EL (cell line): ENCODE measurements at regions not wholly inside any gene's neighbourhood (a gene's known extent, or its start where the extent isn't known, plus 50 kb on each side); places are given as distances from the start of the nearest gene placed in this dataset.
"Not testable (repeated sequence)": the region's sequence is repeated elsewhere in the genome, so short reads cannot be mapped to it uniquely, and the experiment has no call there.

ENCODE experiments used
- DNase-seq: peaks from one replicate; pipeline ENCODE4 v3.0.0-alpha.2; 2016

DNA sequence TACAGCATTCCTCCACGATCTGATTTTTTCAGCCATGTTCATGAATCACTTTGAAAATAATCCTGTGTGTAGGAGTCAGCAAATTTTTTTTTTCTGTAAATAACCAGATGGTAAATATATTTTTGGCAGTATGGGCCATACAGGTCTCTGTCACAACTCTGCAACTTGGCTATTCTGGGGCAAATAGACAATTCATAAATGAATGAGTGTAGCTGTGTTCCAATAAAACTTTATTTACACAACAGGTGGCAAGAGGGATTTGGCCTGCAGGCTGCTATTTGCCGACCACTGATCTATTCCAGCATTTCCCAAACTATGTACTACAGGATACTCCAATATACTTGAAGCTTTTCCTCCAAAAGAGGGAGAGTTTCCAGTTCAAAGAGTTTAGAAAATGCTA lies 78.7 kb upstream of the SVIL start:
- no peak for DNase-seq

DNA sequence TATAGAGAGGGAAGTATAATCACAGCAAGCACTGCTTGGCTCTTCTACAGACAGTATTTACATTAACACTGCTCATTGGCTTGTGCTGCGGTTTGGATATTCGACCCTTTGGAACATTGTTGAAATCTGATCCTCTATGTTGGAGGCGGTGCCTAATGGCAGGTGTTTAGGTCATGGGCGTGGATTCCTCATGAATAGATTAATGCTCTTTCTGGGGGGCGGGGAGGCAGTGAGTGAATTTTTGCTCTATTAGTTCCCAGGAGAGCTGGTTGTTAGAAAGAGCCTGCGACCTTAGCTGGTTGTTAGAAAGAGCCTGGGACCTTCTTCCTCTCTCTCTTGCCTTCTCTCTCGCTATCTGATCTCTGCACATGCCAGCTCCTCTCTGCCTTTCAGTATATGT lies 77.3 kb upstream of the SVIL start:
- DNase-seq = no peak

DNA sequence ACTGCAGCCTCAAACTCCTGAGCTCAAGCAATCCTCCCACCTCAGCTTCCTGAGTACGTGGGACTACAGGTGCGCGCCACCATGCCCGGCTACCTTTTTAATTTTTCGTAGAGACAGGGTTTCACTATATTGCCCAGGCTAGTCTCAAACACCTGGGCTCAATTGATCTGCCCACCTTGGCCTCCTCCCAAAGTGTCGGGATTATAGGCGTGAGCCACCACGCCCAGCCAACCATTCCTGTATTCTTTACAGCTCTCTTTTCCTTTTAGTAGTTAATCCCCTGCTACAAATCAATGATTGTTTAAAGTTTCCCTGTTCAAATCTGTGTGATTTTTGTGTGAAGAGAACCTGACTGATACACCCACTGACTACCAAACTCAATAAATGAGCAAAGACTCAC lies 75.4 kb upstream of the SVIL start:
- DNase-seq = no peak

DNA sequence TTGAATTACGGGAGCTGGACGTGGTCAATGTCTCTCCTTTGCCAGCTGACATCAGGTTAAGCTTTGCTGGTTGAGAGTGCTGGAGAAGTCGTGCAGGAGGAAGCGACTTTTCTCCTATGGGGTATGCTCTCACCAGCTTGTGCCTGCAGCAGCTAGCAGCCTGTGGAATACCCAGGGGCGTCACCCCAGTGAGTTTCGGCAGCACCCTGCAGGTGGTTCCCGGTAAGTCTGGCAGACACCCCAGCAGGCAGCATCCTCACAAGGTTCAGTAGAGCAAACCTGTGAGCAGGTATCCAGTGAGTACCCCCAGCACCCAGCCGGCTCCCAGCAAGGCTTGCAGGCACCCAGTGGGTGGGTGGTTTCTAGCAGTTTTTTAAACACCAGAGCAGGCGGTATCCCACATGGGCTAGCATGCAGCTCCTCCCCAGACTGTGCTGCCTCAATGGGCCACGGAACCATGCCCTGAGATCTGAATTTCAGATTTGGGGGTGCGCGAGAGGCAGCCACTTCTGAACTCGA lies 74.8 kb upstream of the SVIL start:
- no peak for DNase-seq

DNA sequence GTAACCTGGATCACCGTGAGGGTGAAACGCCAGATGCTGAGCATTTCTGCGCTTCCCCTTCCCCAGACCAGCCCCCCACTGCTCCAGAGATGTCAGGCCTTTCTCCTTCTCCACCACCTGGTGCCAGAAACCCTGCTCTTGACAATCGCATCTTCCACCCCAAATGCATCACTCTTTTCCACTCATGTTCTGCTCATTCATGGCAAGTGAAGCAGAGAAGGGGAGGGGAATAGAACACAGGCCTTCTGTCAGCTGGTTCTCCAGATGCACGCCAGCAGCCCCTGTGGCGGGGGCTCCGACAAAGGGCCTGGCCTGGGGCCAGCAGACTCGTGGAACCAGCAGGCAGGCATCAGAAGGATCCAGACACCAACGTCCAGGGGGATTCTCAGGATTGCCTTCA lies 68.5 kb upstream of the SVIL start:
- DNase-seq = no peak

DNA sequence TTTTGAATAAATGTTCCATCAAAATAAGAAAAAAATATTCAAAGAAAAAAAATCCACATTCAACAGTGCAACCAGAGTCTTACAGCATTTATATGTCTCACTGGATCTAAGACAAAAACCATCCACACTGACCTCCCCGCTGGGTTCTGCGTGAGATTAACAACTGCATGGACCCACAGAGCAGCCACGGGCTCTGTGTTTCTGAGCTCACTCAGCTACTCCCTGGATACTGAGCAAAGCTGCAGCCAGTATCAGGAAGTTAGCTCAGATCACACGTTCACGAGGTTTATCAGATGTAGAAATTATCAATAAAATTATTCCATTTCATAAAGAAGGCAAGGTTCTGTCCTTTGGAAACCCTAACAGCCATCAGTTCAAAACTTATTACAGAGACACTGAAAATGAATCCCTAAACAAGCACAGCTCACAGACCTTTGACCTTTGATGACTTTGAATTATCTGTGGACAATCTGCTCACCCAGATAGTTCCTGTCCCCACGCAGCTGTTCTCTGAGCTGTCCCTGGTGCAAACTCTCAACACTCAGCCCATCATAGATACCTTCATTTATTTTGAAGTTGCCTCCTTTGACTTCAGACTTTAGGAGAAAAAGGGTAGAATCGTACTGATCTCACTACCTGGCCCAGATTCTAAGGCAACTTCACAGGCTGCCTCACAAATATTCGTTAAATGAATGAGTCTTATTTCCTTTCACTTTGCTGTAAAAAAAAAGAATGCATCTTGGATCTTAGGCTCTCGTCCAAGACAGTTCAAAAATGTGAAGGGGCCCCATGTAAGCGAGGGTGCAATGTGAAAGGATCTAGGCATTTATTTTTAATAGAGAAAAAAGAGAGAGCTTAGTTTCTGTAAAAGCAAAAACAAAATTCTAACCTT lies 67.7 kb upstream of the SVIL start:
- no peak for DNase-seq

DNA sequence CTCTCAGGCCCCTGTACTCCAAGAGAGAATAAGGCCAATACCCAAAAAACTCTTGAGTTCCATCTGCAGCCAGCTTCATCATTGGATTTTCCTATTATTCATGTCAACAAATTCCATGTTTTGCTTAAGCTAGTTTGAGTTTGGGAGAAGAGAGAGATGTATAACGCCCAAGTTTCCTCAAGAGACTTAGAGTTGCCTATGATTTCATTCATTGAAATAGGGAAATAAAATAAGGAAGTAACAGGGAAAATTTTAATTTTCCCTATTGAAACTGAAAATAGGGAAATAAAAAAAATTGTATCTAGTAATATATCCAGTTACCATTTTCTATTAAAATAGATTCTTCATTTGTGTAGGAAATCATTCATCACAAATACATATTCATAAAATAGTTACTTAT lies 66.5 kb upstream of the SVIL start:
- no peak for DNase-seq

DNA sequence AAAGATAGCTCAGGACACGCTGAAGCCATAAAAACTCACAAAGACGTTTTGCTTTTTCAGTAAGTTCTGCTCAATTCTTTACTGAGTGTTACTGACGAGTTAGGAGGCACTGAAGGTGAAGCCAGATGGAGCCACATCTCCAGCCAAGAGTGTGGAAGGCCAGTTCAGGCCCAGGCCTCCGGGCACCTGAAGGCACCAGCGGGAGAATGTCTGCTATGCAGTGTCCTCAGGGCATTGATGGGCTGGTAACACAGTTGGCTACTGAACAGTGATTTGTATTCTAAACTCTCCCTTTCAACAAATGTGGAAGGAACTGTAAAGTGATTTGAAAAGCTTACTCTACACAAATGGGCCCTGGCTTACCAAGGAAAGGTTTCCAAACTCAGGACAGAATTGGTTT lies 64.8 kb upstream of the SVIL start:
- no peak for DNase-seq

DNA sequence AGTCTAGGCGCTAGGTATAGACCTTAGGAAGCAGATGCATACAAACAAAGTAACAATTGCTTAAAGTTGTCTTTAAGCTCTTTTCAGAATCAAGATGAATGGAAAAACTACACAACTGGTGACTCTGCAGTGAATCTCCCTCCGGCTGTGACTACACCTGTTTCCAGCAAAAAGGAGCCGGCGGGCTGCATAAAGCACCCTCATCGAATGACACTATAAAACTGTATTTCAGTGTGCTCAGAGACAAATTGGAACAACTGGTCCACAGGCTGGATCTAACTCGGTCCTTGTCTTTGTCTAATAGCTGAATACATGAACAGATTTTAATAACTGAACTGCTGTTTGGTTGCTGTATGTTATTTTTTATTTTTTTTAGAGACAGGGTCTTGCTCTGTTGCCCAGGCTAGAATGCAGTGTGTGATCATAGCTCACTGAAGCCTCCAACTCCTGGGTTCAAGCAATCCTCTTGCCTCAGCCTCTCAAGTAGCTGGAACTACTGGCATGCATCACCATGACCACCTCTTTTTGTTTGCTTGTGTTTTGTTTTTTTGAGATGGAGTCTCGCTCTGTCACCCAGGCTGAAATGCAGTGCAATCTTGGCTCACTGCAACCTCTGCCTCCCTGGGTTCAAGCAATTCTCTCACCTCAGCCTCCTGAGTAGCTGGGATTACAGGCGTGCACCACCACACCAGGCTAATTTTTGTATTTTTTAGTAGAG lies 64.2 kb upstream of the SVIL start:
- no peak for DNase-seq

DNA sequence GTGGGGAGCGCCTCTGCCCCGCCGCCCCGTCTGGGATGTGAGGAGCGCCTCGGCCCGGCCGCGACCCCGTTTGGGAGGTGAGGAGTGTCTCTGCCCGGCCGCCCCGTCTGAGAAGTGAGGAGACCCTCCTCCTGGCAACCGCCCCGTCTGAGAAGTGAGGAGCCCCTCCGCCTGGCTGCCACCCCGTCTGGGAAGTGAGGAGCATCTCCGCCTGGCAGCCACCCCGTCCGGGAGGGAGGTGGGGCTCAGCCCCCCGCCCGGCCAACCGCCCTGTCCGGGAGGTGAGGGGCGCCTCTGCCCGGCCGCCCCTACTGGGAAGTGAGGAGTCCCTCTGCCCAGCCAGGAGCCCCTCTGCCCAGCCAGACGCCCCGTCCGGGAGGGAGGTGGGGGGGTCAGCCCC lies 61.8 kb upstream of the SVIL start:
- not testable (repeated sequence) for DNase-seq

DNA sequence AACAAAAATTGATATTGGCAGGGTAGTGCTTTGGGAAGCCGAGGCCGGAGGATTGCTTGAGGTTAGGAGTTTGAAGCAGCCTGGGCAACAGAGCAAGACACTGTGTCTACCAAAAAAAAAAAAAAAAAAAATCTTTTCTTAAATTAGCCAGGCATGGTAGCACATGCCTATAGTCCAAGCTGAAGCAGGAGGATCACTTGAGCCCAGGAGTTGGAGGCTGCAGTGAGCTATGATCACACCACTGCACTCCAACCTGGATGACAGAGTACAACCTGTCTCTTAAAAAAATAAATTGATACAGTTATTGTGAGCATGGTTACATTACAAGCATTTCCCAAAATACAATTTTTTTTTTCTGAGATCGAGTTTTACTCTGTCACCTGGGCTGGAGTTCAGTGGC lies 59.4 kb upstream of the SVIL start:
- no peak for DNase-seq

DNA sequence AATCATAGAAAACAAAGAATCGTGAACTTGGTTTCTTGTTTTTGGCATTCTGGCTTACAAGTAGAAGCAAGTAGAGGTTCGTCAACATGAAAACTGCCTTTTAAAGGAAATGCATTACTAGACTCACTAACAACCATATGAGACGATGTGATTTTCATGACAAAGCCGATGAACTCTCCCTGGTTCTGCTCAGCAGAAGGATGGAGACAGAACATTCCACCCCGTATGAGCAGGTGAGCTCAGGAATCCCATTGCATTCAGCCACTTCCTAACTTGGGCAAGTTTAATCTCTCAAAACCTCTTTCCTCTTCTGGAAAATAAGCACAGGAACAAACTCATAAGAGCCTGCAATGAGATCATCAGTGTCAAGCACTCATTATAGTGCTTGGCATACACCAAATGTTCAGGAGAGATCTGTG lies 57.4 kb upstream of the SVIL start:
- DNase-seq = no peak

DNA sequence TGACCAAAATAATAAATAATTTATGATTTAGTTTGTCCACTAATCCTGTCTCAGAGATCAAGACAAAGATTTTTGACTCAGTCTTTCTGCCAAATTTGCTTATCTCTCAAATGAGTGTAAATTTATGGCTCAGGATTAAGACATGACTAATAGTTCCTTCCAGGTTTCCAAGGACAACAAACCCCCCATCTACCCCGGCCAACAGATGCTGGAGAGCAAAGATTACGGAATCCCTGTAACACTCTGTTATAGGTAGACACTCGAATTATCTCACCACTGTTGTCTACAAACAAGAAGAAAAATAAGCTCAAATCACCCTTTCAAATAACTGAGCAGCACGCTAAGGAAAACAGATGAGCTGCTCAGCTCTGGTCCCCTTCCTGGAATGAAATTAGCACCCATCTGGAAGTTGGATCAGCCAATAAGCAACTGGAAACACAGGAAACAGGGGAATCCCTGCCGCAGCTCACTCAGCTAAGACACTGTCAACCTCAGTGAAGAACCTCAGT lies 56.8 kb upstream of the SVIL start:
- DNase-seq = peak; percentile 48

DNA sequence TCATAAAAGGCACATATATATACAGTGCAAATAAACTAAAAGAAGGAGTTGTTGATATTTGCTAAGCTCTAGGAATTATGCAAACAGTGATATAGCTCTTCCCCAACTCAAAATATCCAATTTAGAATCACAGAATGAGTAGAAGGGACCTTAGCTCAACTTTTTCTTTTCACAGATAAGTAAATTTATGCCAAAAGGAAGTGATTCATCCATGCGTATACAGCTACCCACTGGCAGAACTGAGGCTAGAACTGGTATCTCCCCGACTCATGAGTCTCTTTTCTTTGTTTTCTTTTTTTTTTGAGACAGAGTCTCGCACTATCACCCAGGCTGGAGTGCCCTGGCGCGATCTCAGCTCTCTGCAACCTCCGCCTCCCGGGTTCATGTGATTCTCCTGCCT lies 54.2 kb upstream of the SVIL start:
- peak; percentile 71 for DNase-seq

DNA sequence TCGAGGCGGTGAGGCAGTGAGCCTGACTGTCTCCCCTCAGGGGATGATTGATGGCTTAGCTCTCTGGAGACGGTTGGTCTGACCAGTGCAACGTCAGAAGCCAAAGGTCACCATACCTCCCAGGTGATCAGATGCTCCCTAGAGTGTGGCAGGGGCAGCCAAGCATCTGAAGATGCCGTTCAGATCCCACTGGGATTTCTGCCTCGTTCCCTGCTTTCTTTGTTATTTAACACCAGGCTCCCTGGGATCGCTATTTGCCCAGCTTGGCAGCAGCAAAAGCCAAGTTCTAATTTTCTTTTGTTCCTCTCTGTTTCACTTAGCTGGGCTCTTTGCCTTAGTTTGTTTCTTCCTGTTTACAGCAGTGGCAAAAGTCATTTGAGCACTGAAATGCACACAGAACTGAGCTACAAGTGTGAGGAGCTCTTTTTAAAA lies 53.5 kb upstream of the SVIL start:
- DNase-seq = no peak

DNA sequence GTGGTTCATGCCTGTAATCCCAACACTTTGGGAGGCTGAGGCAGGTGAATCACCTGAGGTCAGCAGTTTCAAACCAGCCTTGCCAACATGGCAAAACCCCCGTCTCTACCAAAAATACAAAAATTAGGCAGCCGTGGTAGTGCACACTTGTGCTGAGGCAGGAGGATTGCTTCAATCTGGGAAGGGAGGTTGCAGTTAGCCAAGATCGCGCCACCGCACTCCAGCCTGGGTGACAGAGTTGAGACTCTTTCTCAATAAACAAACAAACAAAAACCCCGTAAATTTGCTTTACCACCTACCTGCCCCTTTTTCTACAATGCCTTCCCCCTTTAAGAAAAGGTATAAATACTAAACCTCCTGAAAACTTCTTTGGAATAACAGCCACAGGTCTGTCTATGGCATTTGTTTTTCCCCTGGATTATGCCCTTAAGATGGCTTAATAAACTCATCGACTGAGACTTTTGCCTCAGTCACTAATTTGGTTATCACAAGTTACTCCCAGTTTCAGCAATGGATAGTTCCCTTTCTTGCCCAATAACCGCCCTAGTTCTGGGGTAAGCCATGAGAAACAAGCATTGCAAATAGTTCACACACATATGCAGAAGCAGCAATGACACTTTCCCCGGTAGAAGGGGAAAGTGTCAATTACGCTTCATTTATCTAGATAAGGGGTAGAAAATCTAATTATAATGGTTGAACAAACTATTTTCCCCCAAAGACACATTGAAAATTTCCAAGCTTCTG lies 52.8 kb upstream of the SVIL start:
- DNase-seq = no peak

DNA sequence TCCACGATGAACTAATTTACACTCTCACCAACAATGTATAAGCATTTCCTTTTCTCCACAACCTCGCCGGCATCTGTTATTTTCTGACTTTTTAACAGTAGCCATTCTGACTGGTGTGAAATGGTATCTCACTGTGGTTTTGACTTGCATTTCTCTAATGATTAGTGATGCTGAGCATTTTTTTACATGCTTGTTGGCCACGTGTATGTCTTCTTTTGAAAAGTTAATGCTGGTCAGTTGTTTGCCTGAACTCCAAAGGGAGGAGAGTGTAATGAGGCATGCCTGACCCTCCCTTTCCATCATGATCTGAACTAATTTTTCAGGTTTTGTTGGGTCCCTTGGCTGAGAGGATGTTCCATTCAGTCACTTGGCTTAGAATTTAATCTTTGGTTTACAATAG lies 50.7 kb upstream of the SVIL start:
- DNase-seq = no peak
